ENCODE measurements at regions not wholly inside any gene's neighbourhood (a gene's known extent, or its start where the extent isn't known, plus 50 kb on each side); places are given as distances from the start of the nearest gene placed in this dataset.

DNA sequence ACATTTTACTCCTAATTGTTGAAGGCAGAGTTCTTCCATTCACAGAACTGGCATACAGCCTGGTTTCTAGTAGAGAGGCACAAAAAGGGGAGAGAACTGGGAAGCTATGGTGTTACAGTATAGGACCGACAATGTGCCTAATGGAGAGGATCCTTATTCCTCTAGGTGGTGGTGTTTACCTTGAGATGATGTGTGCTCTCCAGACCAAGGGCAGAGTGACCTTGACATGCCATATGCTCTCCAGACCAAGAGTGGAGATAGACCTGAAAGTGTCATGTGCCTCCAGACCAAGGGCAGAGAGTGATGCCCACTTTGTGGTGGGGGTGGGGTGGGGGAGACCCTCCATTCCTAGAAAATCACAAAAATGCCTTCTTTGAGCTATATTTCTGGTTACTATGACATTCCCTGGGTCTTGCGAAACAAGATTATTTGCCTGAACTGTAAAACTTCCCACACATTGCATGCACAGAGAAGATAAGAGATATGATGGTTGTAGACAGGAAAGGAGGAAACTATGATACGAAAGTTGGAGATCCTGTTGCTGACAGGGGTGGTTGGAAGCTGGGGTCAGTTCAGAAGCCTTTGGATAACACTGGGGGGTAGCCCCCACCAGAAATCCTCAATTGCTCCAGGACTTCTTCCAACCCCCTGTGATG lies 119.7 kb downstream of the TEX13C start:
- Histone ChIP-seq H3K4me1 (ENCODE audit: control insufficient read depth, insufficient read depth, low read length) (no peaks in the 10 kb centered on the region), H3K27ac (ENCODE audit: extremely low read depth, low read depth, low read length) (no peak overlapping the region), H3K9me3 (ENCODE audit: control insufficient read depth, insufficient read depth, low read depth, low read length) (no peaks in the 10 kb centered on the region), H3K4me3 (ENCODE audit: low read depth, low read length) (no peak overlapping the region), H3K36me3 (ENCODE audit: control insufficient read depth in 2 of 2, insufficient read depth in 1 of 2, low read length in 2 of 2) (no peaks in the 10 kb centered on the region)
- no peak for TF ChIP-seq ZNF530 (tag by site-specific recombination; IDR thresholded peaks at IDR 0.05; ENCODE audit: low read depth)
- POLR2A ChIA-PET = no interaction called here
- CTCF ChIA-PET = no interaction called here

DNA sequence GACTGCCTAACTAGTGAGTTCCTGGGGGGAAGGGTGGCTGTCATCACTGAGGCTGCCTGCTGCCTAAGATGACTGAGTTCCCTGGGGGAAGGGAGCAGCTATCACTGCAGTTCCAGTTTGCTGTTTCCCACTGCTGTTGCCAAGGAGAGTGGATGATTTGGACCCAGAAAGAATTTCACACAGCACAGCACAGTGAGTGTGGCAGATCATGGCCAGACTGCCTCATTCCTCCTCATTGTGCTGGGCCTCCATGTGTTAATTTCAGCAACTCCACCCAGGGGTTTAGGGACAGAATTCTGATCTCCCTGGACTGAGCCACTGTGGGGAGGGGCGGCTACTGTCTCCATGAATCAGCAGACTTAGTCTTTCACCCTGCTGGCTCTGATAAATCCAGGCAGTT lies 125.0 kb downstream of the TEX13C start:
- TF ChIP-seq ZNF654 (tag by site-specific recombination; IDR thresholded peaks at IDR 0.05; ENCODE audit: low read depth) = no peak
- no peak for TF ChIP-seq ZNF140 (tag by site-specific recombination; IDR thresholded peaks at IDR 0.05)
- no peak for TF ChIP-seq ZBTB17 (tag by site-specific recombination; IDR thresholded peaks at IDR 0.05)
- no peak for TF ChIP-seq KLF7 (tag by site-specific recombination; IDR thresholded peaks at IDR 0.05; ENCODE audit: borderline replicate concordance)
- no peak for TF ChIP-seq ZNF214 (tag by site-specific recombination; IDR thresholded peaks at IDR 0.05; ENCODE audit: borderline replicate concordance)
- TF ChIP-seq, protein P1, sequence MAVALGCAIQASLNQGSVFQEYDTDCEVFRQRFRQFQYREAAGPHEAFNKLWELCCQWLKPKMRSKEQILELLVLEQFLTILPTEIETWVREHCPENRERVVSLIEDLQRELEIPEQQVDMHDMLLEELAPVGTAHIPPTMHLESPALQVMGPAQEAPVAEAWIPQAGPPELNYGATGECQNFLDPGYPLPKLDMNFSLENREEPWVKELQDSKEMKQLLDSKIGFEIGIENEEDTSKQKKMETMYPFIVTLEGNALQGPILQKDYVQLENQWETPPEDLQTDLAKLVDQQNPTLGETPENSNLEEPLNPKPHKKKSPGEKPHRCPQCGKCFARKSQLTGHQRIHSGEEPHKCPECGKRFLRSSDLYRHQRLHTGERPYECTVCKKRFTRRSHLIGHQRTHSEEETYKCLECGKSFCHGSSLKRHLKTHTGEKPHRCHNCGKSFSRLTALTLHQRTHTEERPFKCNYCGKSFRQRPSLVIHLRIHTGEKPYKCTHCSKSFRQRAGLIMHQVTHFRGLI (tag by site-specific recombination; IDR thresholded peaks at IDR 0.05) = no peak
- no peak for TF ChIP-seq ZNF341 (tag by site-specific recombination; IDR thresholded peaks at IDR 0.05; ENCODE audit: low read depth)
- TF ChIP-seq IKZF3 (tag by site-specific recombination; IDR thresholded peaks at IDR 0.05) = no peak
- TF ChIP-seq ZNF10 (tag by site-specific recombination; IDR thresholded peaks at IDR 0.05) = no peak
- TF ChIP-seq, protein P2, sequence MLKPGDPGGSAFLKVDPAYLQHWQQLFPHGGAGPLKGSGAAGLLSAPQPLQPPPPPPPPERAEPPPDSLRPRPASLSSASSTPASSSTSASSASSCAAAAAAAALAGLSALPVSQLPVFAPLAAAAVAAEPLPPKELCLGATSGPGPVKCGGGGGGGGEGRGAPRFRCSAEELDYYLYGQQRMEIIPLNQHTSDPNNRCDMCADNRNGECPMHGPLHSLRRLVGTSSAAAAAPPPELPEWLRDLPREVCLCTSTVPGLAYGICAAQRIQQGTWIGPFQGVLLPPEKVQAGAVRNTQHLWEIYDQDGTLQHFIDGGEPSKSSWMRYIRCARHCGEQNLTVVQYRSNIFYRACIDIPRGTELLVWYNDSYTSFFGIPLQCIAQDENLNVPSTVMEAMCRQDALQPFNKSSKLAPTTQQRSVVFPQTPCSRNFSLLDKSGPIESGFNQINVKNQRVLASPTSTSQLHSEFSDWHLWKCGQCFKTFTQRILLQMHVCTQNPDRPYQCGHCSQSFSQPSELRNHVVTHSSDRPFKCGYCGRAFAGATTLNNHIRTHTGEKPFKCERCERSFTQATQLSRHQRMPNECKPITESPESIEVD (tag by site-specific recombination; IDR thresholded peaks at IDR 0.05) = no peak
- TF ChIP-seq ZNF664 (tag by site-specific recombination; IDR thresholded peaks at IDR 0.05) = no peak
- Histone ChIP-seq H3K36me3 (ENCODE audit: control insufficient read depth in 2 of 2, insufficient read depth in 1 of 2, low read length in 2 of 2) (no peaks in the 10 kb centered on the region), H3K4me1 (ENCODE audit: control insufficient read depth, insufficient read depth, low read length) (no peaks in the 10 kb centered on the region), H3K9me3 (ENCODE audit: control insufficient read depth, insufficient read depth, low read depth, low read length) (no peaks in the 10 kb centered on the region), H3K27ac (ENCODE audit: extremely low read depth, low read depth, low read length) (no peak overlapping the region), H3K4me3 (ENCODE audit: low read depth, low read length) (no peak overlapping the region)
- CTCF ChIA-PET = no interaction called here
- POLR2A ChIA-PET = no interaction called here

DNA sequence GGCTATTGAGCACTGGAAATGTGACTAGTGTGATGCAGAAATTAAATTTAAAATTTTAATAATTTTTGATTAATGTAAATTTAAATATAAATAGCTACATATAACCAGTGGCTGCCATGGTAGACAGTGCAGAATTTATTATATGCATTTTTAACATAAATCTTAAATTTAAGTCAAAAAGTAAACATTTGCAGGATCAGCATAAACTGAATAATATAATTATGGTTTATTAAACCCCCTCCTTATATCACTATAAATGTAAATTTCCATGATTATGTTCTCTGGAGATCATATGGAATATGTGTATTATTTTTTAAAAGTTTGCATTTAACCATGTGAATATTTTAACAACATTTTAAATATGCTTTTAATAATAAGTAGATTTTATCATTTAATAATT lies 155.8 kb downstream of the TEX13C start:
- POLR2A ChIA-PET = no interaction called here
- CTCF ChIA-PET = no interaction called here
- TF ChIP-seq ZNF792 (tag by site-specific recombination; IDR thresholded peaks at IDR 0.05) (no peak), KLF7 (tag by site-specific recombination; IDR thresholded peaks at IDR 0.05; ENCODE audit: borderline replicate concordance) (no peak), ZNF239 (tag by site-specific recombination; IDR thresholded peaks at IDR 0.05) (no peak), ZNF350 (tag by site-specific recombination; IDR thresholded peaks at IDR 0.05) (no peak), ZNF76 (tag by site-specific recombination; IDR thresholded peaks at IDR 0.05; ENCODE audit: borderline replicate concordance, low read depth) (no peak), TRIM28 (IDR thresholded peaks at IDR 0.05; ENCODE audit: borderline replicate concordance, low read length) (no peak), ZFP37 (tag by site-specific recombination; IDR thresholded peaks at IDR 0.05) (no peak), HOXA7 (CRISPR knock-in tag; IDR thresholded peaks at IDR 0.05; ENCODE audit: borderline replicate concordance) (no peak), ZNF596 (tag by site-specific recombination; IDR thresholded peaks at IDR 0.05) (no peak), ZNF292 (tag by site-specific recombination; IDR thresholded peaks at IDR 0.05; ENCODE audit: borderline replicate concordance, low read depth) (no peak), ZNF558 (tag by site-specific recombination; IDR thresholded peaks at IDR 0.05) (no peak)
- TF ChIP-seq, protein P3, sequence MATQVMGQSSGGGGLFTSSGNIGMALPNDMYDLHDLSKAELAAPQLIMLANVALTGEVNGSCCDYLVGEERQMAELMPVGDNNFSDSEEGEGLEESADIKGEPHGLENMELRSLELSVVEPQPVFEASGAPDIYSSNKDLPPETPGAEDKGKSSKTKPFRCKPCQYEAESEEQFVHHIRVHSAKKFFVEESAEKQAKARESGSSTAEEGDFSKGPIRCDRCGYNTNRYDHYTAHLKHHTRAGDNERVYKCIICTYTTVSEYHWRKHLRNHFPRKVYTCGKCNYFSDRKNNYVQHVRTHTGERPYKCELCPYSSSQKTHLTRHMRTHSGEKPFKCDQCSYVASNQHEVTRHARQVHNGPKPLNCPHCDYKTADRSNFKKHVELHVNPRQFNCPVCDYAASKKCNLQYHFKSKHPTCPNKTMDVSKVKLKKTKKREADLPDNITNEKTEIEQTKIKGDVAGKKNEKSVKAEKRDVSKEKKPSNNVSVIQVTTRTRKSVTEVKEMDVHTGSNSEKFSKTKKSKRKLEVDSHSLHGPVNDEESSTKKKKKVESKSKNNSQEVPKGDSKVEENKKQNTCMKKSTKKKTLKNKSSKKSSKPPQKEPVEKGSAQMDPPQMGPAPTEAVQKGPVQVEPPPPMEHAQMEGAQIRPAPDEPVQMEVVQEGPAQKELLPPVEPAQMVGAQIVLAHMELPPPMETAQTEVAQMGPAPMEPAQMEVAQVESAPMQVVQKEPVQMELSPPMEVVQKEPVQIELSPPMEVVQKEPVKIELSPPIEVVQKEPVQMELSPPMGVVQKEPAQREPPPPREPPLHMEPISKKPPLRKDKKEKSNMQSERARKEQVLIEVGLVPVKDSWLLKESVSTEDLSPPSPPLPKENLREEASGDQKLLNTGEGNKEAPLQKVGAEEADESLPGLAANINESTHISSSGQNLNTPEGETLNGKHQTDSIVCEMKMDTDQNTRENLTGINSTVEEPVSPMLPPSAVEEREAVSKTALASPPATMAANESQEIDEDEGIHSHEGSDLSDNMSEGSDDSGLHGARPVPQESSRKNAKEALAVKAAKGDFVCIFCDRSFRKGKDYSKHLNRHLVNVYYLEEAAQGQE (tag by site-specific recombination; IDR thresholded peaks at IDR 0.05) = no peak
- TF ChIP-seq, protein P4, sequence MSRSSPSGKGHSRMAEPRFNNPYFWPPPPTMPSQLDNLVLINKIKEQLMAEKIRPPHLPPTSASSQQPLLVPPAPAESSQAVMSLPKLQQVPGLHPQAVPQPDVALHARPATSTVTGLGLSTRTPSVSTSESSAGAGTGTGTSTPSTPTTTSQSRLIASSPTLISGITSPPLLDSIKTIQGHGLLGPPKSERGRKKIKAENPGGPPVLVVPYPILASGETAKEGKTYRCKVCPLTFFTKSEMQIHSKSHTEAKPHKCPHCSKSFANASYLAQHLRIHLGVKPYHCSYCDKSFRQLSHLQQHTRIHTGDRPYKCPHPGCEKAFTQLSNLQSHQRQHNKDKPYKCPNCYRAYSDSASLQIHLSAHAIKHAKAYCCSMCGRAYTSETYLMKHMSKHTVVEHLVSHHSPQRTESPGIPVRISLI (tag by site-specific recombination; IDR thresholded peaks at IDR 0.05) = no peak

More for the DNA sequence above, 155.8 kb downstream of the TEX13C start:
- no peaks in the 10 kb centered on the region for H3K36me3 ChIP-seq (ENCODE audit: control insufficient read depth in 2 of 2, insufficient read depth in 1 of 2, low read length in 2 of 2)
- H3K9me3 ChIP-seq (ENCODE audit: control insufficient read depth, insufficient read depth, low read depth, low read length) = no peaks in the 10 kb centered on the region
- no peak overlapping the region for H3K27ac ChIP-seq (ENCODE audit: extremely low read depth, low read depth, low read length)
- no peak overlapping the region for H3K4me3 ChIP-seq (ENCODE audit: low read depth, low read length)
- no peaks in the 10 kb centered on the region for H3K4me1 ChIP-seq (ENCODE audit: control insufficient read depth, insufficient read depth, low read length)
